ENCODE measurements at regions not wholly inside any gene's neighbourhood (a gene's known extent, or its start where the extent isn't known, plus 50 kb on each side); places are given as distances from the start of the nearest gene placed in this dataset.

GRCh38 chr1:36602184-36602583 lies 119.5 kb upstream of the CSF3R start:
- Mint-ChIP-seq H3K4me3 (no peak overlapping the region), H3K27me3 (ENCODE audit: low read depth in 2 of 2) (peaks cover 12 to 22% of the 10 kb centered on the region in 2 donors), H3K36me3 (no peaks in the 10 kb centered on the region), H3K27ac (no peak overlapping the region), H3K4me1 (peaks cover 18 to 19% of the 10 kb centered on the region in 2 donors), H3K9me3 (no peaks in the 10 kb centered on the region)
- no peak for ATAC-seq
- H3K4me3 ChIP-seq (ENCODE audit: low read length) = no peak overlapping the region
- 82% methylated on average over 4 of the region's 4 CpGs for WGBS (ENCODE audit: insufficient coverage)
- no peaks in the 10 kb centered on the region for H3K36me3 ChIP-seq (ENCODE audit: control insufficient read depth, insufficient read depth, low read length)
- intact Hi-C loops (cut with micrococcal nuclease) = no loop called here
- no peaks in the 10 kb centered on the region for H3K9me3 ChIP-seq (ENCODE audit: control insufficient read depth, insufficient read depth, low read length)
- peaks cover 20% of the 10 kb centered on the region for H3K4me1 ChIP-seq (ENCODE audit: control insufficient read depth, insufficient read depth, low read length)
- H3K27me3 ChIP-seq (ENCODE audit: control insufficient read depth, insufficient read depth, low read length) = no peaks in the 10 kb centered on the region
- no peak overlapping the region for H3K27ac ChIP-seq (ENCODE audit: low read length)
- TF ChIP-seq CTCF (IDR thresholded peaks at IDR 0.05) = no peak
- DNase-seq = no peak

- H3K4me1 Mint-ChIP-seq = no peaks in the 10 kb centered on the region
Measured at GRCh38 chr1:36599828-36600227, 117.1 kb upstream of the CSF3R start.

GRCh38 chr1:36597514-36597913 lies 114.8 kb upstream of the CSF3R start:
- WGBS (ENCODE audit: insufficient coverage) = 89% methylated on average over 4 of the region's 5 CpGs
- H3K4me3 Mint-ChIP-seq = no peak overlapping the region
- no peaks in the 10 kb centered on the region for H3K36me3 ChIP-seq (ENCODE audit: control insufficient read depth, insufficient read depth, low read length)
- no peaks in the 10 kb centered on the region for H3K9me3 ChIP-seq (ENCODE audit: control insufficient read depth, insufficient read depth, low read length)
- no peak overlapping the region for H3K27ac ChIP-seq (ENCODE audit: low read length)
- H3K27me3 Mint-ChIP-seq (ENCODE audit: low read depth in 2 of 2) = peaks cover 14 to 23% of the 10 kb centered on the region in 2 donors
- H3K4me1 ChIP-seq (ENCODE audit: control insufficient read depth, insufficient read depth, low read length) = no peaks in the 10 kb centered on the region
- no peak for ATAC-seq
- H3K36me3 Mint-ChIP-seq = no peaks in the 10 kb centered on the region
- no peak overlapping the region for H3K4me3 ChIP-seq (ENCODE audit: low read length)
- H3K27ac Mint-ChIP-seq = no peak overlapping the region
- DNase-seq = no peak
- no peaks in the 10 kb centered on the region for H3K4me1 Mint-ChIP-seq
- intact Hi-C loops (cut with micrococcal nuclease) = no loop called here
- H3K27me3 ChIP-seq (ENCODE audit: control insufficient read depth, insufficient read depth, low read length) = no peaks in the 10 kb centered on the region
- TF ChIP-seq CTCF (IDR thresholded peaks at IDR 0.05) = no peak
- no peaks in the 10 kb centered on the region for H3K9me3 Mint-ChIP-seq

More at GRCh38 chr1:36599828-36600227, 117.1 kb upstream of the CSF3R start:
- Histone ChIP-seq H3K9me3 (ENCODE audit: control insufficient read depth, insufficient read depth, low read length) (no peaks in the 10 kb centered on the region), H3K4me1 (ENCODE audit: control insufficient read depth, insufficient read depth, low read length) (no peaks in the 10 kb centered on the region), H3K4me3 (ENCODE audit: low read length) (no peak overlapping the region), H3K36me3 (ENCODE audit: control insufficient read depth, insufficient read depth, low read length) (no peaks in the 10 kb centered on the region), H3K27me3 (ENCODE audit: control insufficient read depth, insufficient read depth, low read length) (no peaks in the 10 kb centered on the region), H3K27ac (ENCODE audit: low read length) (no peak overlapping the region)
- Mint-ChIP-seq H3K4me3 (no peak overlapping the region), H3K27me3 (ENCODE audit: low read depth in 2 of 2) (peaks cover 16 to 24% of the 10 kb centered on the region in 2 donors), H3K36me3 (no peaks in the 10 kb centered on the region), H3K9me3 (no peaks in the 10 kb centered on the region), H3K27ac (no peak overlapping the region)
- no peak for DNase-seq
- 100% methylated on average over 1 of the region's 1 CpG for WGBS (ENCODE audit: insufficient coverage)
- ATAC-seq = no peak
- TF ChIP-seq CTCF (IDR thresholded peaks at IDR 0.05) = no peak
- intact Hi-C loops (cut with micrococcal nuclease) = no loop called here

GRCh38 chr1:36595921-36596320 lies 113.2 kb upstream of the CSF3R start:
- no peaks in the 10 kb centered on the region for H3K36me3 ChIP-seq (ENCODE audit: control insufficient read depth, insufficient read depth, low read length)
- no peaks in the 10 kb centered on the region for H3K9me3 ChIP-seq (ENCODE audit: control insufficient read depth, insufficient read depth, low read length)
- no peaks in the 10 kb centered on the region for H3K36me3 Mint-ChIP-seq
- no peaks in the 10 kb centered on the region for H3K9me3 Mint-ChIP-seq
- DNase-seq (no peak), ATAC-seq (no peak)
- H3K27ac ChIP-seq (ENCODE audit: low read length) = no peak overlapping the region
- WGBS (ENCODE audit: insufficient coverage) = 83% methylated on average over 11 of the region's 11 CpGs
- H3K4me1 ChIP-seq (ENCODE audit: control insufficient read depth, insufficient read depth, low read length) = no peaks in the 10 kb centered on the region
- no peak overlapping the region for H3K27ac Mint-ChIP-seq
- H3K27me3 ChIP-seq (ENCODE audit: control insufficient read depth, insufficient read depth, low read length) = no peaks in the 10 kb centered on the region
- H3K4me1 Mint-ChIP-seq = peaks cover 0 to 2% of the 10 kb centered on the region in 2 donors
- no peak for TF ChIP-seq CTCF (IDR thresholded peaks at IDR 0.05)
- intact Hi-C loops (cut with micrococcal nuclease) = no loop called here
- H3K27me3 Mint-ChIP-seq (ENCODE audit: low read depth in 2 of 2) = peaks cover 10 to 27% of the 10 kb centered on the region in 2 donors
- H3K4me3 ChIP-seq (ENCODE audit: low read length) = no peak overlapping the region
- H3K4me3 Mint-ChIP-seq = no peak overlapping the region

All from natural killer cell (primary cell).